OCI-LY7 (cell line): ENCODE measurements at regions not wholly inside any gene's neighbourhood (a gene's known extent, or its start where the extent isn't known, plus 50 kb on each side); places are given as distances from the start of the nearest gene placed in this dataset.
"Not testable (repeated sequence)": the region's sequence is repeated elsewhere in the genome, so short reads cannot be mapped to it uniquely, and the experiment has no call there.

Experiments
- CTCF ChIP-seq: fragments of 200-600 bp; sonication (generic); conservative IDR thresholded peaks from 2 replicates; pipeline ENCODE4 v1.5.1; 2014; ENCODE audit warnings: mild to moderate bottlenecking, antibody characterized with exemption, low read length, moderate library complexity, mixed read lengths
- EZH2phosphoT487 ChIP-seq: fragments of 200-600 bp; sonication (generic); IDR thresholded peaks from 2 replicates; pipeline ENCODE4 v1.6.1; 2018; ENCODE audit warnings: low read depth, borderline replicate concordance, mild to moderate bottlenecking, mixed run types, antibody characterized with exemption, low read length, moderate library complexity, mixed read lengths

GRCh38 chr9:29189221-29189620, 1615.9 kb upstream of the C9orf72 start:
- not testable (repeated sequence) for TF ChIP-seq CTCF, EZH2phosphoT487
